HCT116 (cell line): ENCODE measurements at regions not wholly inside any gene's neighbourhood (a gene's known extent, or its start where the extent isn't known, plus 50 kb on each side); places are given as distances from the start of the nearest gene placed in this dataset.

Experiments used
- ATAC-seq: fragments of 200-7000 bp; cut with Tn5 transposase; 2 replicates; pipeline ENCODE4 v1.9.1; 2020; ENCODE audit warnings: mild to moderate bottlenecking, moderate library complexity
- BruUV-seq: library from RNA; stranded (reverse); fragments of 400-500 nt; replicated peaks from 2 replicates; lab custom pipeline; 2021; lab: Mats Ljungman, UMichigan
- CTCF ChIA-PET: fragments of 300-600 bp; sonication (Branson Sonifier 250); formaldehyde crosslinking; loops from one replicate; lab custom pipeline; 2021; ENCODE audit warnings: antibody characterized with exemption; lab: Charles Lee
- POLR2A ChIA-PET: fragments of 300-600, 350-600 bp; sonication (Branson Sonifier 250); formaldehyde crosslinking; loops from one replicate; lab custom pipeline; 2021; ENCODE audit warnings: antibody characterized with exemption; lab: Charles Lee
- RAD21 ChIA-PET, 2 experiments: fragments of 300-600 bp; sonication (Branson Sonifier 250); formaldehyde crosslinking; loops; one replicate each; lab custom pipeline; 2023; ENCODE audit warnings: low total read pairs in 2 of 2; ENCODE audit not compliant: uncharacterized antibody in 2 of 2, unreplicated experiment in 2 of 2, low non-redundant PET in 1 of 2; lab: Charles Lee
- DNase-seq: peaks from one replicate; pipeline ENCODE4 v3.0.0-alpha.2; 2010; ENCODE audit warnings: low read depth, low spot score
- H2AFZ ChIP-seq: fragments of 200-600 bp; shearing (Covaris generic), sonication (generic); 2 replicates; pipeline ENCODE4 v1.6.1; 2017; ENCODE audit warnings: low read depth, mixed run types, mixed read lengths, antibody characterized with exemption, low read length; ENCODE audit not compliant: poor library complexity, severe bottlenecking
- H3K27ac ChIP-seq: 2 replicates; pipeline ENCODE4 v1.5.1; 2012; ENCODE audit warnings: low read depth, low read length
- H3K27me3 ChIP-seq: fragments of 200-600 bp; sonication (generic); 2 replicates; pipeline ENCODE4 v1.6.1; 2016; ENCODE audit warnings: mixed run types, low read length, mixed read lengths; ENCODE audit not compliant: insufficient read depth
- H3K36me3 ChIP-seq, 2 experiments: fragments of 200-500 bp in 1 of 2; fragments of 200-600 bp in 1 of 2; sonication (Bioruptor generic) in 1 of 2; sonication (generic) in 1 of 2; 2 replicates each; pipeline versions ENCODE4 v1.5.1 to v1.6.1; 2014 to 2016; ENCODE audit warnings: low read length in 2 of 2, inconsistent platforms in 1 of 2, mixed read lengths in 1 of 2, mixed run types in 1 of 2; ENCODE audit not compliant: insufficient read depth in 2 of 2, control insufficient read depth in 1 of 2
- H3K4me1 ChIP-seq, 2 experiments: fragments of 200-600 bp in 1 of 2; sonication (generic) in 1 of 2; 2 replicates each; pipeline versions ENCODE4 v1.5.1 to v1.6.1; 2012 to 2017; ENCODE audit warnings: low read length in 2 of 2, inconsistent platforms in 1 of 2, mild to moderate bottlenecking in 1 of 2, mixed read lengths in 1 of 2, mixed run types in 1 of 2, moderate library complexity in 1 of 2; ENCODE audit not compliant: insufficient read depth in 2 of 2, control insufficient read depth in 1 of 2
- H3K4me2 ChIP-seq: fragments of 200-600 bp; sonication (generic); 2 replicates; pipeline ENCODE4 v1.6.1; 2017; ENCODE audit warnings: mixed run types, low read length, mixed read lengths
- H3K4me3 ChIP-seq, 2 experiments: fragments of 200-600 bp in 1 of 2; sonication (generic) in 1 of 2; replicated peaks in 1 of 2; 2 replicates each; pipeline ENCODE4 v1.5.1; 2011 to 2016; ENCODE audit warnings: low read length in 2 of 2, control low read depth in 1 of 2, low read depth in 1 of 2, mild to moderate bottlenecking in 1 of 2, mixed read lengths in 1 of 2, mixed run types in 1 of 2
- H3K79me2 ChIP-seq: fragments of 200-600 bp; sonication (generic); 2 replicates; pipeline ENCODE4 v1.6.1; 2017; ENCODE audit warnings: mild to moderate bottlenecking, mixed run types, low read length, moderate library complexity, mixed read lengths; ENCODE audit not compliant: insufficient read depth
- H3K9ac ChIP-seq: fragments of 200-600 bp; sonication (generic); 2 replicates; pipeline ENCODE4 v1.6.1; 2016; ENCODE audit warnings: low read length, mixed read lengths
- H3K9me2 ChIP-seq: fragments of 200-600 bp; sonication (generic), shearing (Covaris generic); 2 replicates; pipeline ENCODE4 v1.6.1; 2017; ENCODE audit warnings: mixed run types, mild to moderate bottlenecking, moderate library complexity; ENCODE audit not compliant: insufficient read depth
- H3K9me3 ChIP-seq, 2 experiments: fragments of 200-500 bp in 1 of 2; fragments of 200-600 bp in 1 of 2; sonication (Bioruptor generic) in 1 of 2; sonication (generic) in 1 of 2; 2 replicates each; pipeline ENCODE4 v1.6.1; 2014 to 2017; ENCODE audit warnings: low read length in 2 of 2, mixed read lengths in 2 of 2, inconsistent platforms in 1 of 2, low read depth in 1 of 2, mild to moderate bottlenecking in 1 of 2, mixed run types in 1 of 2, moderate library complexity in 1 of 2; ENCODE audit not compliant: control insufficient read depth in 1 of 2, insufficient read depth in 1 of 2
- H4K20me1 ChIP-seq: fragments of 200-600 bp; sonication (generic), shearing (Covaris generic); 2 replicates; pipeline ENCODE4 v1.6.1; 2017; ENCODE audit warnings: mixed run types, mild to moderate bottlenecking, moderate library complexity; ENCODE audit not compliant: insufficient read depth
- CEBPB ChIP-seq: IDR thresholded peaks from 2 replicates; pipeline ENCODE4 v1.6.1; 2012; ENCODE audit warnings: low read depth
- FOSL1 ChIP-seq: IDR thresholded peaks from 2 replicates; pipeline ENCODE4 v1.6.1; 2012; ENCODE audit warnings: low read depth
- RAD21 ChIP-seq: IDR thresholded peaks from 2 replicates; pipeline ENCODE4 v1.6.1; 2012; ENCODE audit warnings: low read depth, mild to moderate bottlenecking
- SRF ChIP-seq: IDR thresholded peaks from 2 replicates; pipeline ENCODE4 v1.6.1; 2012; ENCODE audit warnings: low read depth
- TCF7L2 ChIP-seq: IDR thresholded peaks from 2 replicates; pipeline ENCODE4 v1.7.0; 2011; ENCODE audit warnings: borderline replicate concordance, inconsistent platforms; ENCODE audit not compliant: insufficient read depth, insufficient read length; ENCODE audit errors: extremely low read depth
- YY1 ChIP-seq: IDR thresholded peaks from 2 replicates; pipeline ENCODE4 v1.6.1; 2011; ENCODE audit warnings: low read length, low read depth, moderate library complexity, mild to moderate bottlenecking; ENCODE audit not compliant: insufficient replicate concordance; ENCODE audit errors: extremely low read depth
- intact Hi-C: fragments of 100-400 bp; cut with micrococcal nuclease; formaldehyde crosslinking; loops from 2 replicates; pipeline ENCODE4 v1.10.0; 2022
- TF ChIP-seq, protein P1 (sequence below): IDR thresholded peaks from 2 replicates; pipeline ENCODE4 v1.6.1; 2012
- TF ChIP-seq, protein P2 (sequence below): IDR thresholded peaks from 2 replicates; pipeline ENCODE4 v1.6.1; 2011; ENCODE audit warnings: mild to moderate bottlenecking, low read length, moderate library complexity; ENCODE audit not compliant: insufficient replicate concordance; ENCODE audit errors: extremely low read depth
- TF ChIP-seq, protein P3 (sequence below): IDR thresholded peaks from 2 replicates; pipeline ENCODE4 v1.6.1; 2012

DNA sequence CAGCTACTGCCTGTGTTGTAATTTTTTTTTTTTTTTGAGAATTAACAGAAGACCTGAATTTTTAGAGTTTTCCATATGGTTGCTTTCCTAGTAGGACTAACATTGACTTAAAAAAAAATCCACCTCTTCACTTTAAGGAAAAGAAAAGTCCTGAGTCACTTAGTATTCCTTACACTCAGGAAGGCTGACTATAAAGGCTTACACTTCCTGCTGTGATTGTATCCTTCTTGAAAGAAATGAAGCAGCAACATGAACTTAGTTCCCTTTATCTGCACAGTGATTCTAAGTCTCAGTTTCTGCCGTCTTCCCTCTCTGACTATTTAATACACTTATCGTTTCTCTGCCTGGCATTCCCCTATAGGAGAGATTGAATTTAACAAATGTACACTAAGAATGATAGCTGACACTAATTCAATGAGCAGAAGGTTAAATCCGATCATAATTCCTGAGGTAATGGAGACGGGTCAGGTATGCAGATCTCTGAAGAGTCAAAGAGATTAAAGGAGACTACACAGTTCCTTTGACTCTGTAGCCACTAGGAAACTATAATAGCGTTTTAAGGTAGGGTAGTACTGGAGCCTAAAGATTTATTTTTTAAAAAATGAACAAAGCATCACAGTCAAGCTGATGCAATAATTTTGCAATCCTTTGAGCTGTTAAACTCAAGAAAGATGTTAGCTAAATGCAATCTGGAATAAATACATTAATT is 185.1 kb upstream of the ELAVL2 start:
- no peak overlapping the region for H3K9ac ChIP-seq
- DNase-seq (no peak), ATAC-seq (no peak)
- TF ChIP-seq, protein P1, sequence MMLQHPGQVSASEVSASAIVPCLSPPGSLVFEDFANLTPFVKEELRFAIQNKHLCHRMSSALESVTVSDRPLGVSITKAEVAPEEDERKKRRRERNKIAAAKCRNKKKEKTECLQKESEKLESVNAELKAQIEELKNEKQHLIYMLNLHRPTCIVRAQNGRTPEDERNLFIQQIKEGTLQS = no peak
- no peak for TF ChIP-seq FOSL1
- no peak for TF ChIP-seq CEBPB
- TF ChIP-seq RAD21 = no peak
- TF ChIP-seq, protein P2, sequence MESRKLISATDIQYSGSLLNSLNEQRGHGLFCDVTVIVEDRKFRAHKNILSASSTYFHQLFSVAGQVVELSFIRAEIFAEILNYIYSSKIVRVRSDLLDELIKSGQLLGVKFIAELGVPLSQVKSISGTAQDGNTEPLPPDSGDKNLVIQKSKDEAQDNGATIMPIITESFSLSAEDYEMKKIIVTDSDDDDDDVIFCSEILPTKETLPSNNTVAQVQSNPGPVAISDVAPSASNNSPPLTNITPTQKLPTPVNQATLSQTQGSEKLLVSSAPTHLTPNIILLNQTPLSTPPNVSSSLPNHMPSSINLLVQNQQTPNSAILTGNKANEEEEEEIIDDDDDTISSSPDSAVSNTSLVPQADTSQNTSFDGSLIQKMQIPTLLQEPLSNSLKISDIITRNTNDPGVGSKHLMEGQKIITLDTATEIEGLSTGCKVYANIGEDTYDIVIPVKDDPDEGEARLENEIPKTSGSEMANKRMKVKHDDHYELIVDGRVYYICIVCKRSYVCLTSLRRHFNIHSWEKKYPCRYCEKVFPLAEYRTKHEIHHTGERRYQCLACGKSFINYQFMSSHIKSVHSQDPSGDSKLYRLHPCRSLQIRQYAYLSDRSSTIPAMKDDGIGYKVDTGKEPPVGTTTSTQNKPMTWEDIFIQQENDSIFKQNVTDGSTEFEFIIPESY = no peak
- no peak for TF ChIP-seq TCF7L2
- TF ChIP-seq, protein P3, sequence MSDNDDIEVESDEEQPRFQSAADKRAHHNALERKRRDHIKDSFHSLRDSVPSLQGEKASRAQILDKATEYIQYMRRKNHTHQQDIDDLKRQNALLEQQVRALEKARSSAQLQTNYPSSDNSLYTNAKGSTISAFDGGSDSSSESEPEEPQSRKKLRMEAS = no peak
- no peak for TF ChIP-seq YY1
- no peak for TF ChIP-seq SRF
- intact Hi-C loops = no loop called here
- H3K4me2 ChIP-seq = no peak overlapping the region
- no peak overlapping the region for H3K4me3 ChIP-seq
- no peaks in the 10 kb centered on the region for H3K79me2 ChIP-seq
- H3K9me3 ChIP-seq = peaks cover 0 to 7% of the 10 kb centered on the region in 2 experiments; a peak in 2 of 4 replicates
- POLR2A ChIA-PET = no interaction called here
- H3K27ac ChIP-seq = no peak overlapping the region
- no peaks in the 10 kb centered on the region for H3K4me1 ChIP-seq
- CTCF ChIA-PET = no interaction called here
- H2AFZ ChIP-seq = no peak overlapping the region
- H4K20me1 ChIP-seq = no peaks in the 10 kb centered on the region
- RAD21 ChIA-PET = no interaction called here
- no peaks in the 10 kb centered on the region for H3K36me3 ChIP-seq
- H3K9me2 ChIP-seq = no peaks in the 10 kb centered on the region
- no TSS peak for BruUV-seq
- no peaks in the 10 kb centered on the region for H3K27me3 ChIP-seq
